GM13977 (cell line): ENCODE measurements at regions not wholly inside any gene's neighbourhood (a gene's known extent, or its start where the extent isn't known, plus 50 kb on each side); places are given as distances from the start of the nearest gene placed in this dataset.

Experiments used
- DNase-seq: peaks from one replicate; pipeline ENCODE4 v3.0.0; 2012; ENCODE audit warnings: low spot score
- in situ Hi-C: fragments of 300-500 bp; cut with MboI; formaldehyde crosslinking; loops from one replicate; pipeline ENCODE4 v1.12.0; 2022; ENCODE audit warnings: low sequenced_read_pairs, low pct_unique_long_range_greater_than_20kb, mixed read lengths, inconsistent platforms; ENCODE audit not compliant: unreplicated experiment
- TF ChIP-seq, protein P1 (sequence below): IDR thresholded peaks from 2 replicates; pipeline ENCODE4 v1.5.1; 2012; ENCODE audit warnings: mild to moderate bottlenecking, control low read depth; ENCODE audit not compliant: insufficient read depth; ENCODE audit errors: extremely low read depth, missing control alignments

- TF ChIP-seq, protein P1, sequence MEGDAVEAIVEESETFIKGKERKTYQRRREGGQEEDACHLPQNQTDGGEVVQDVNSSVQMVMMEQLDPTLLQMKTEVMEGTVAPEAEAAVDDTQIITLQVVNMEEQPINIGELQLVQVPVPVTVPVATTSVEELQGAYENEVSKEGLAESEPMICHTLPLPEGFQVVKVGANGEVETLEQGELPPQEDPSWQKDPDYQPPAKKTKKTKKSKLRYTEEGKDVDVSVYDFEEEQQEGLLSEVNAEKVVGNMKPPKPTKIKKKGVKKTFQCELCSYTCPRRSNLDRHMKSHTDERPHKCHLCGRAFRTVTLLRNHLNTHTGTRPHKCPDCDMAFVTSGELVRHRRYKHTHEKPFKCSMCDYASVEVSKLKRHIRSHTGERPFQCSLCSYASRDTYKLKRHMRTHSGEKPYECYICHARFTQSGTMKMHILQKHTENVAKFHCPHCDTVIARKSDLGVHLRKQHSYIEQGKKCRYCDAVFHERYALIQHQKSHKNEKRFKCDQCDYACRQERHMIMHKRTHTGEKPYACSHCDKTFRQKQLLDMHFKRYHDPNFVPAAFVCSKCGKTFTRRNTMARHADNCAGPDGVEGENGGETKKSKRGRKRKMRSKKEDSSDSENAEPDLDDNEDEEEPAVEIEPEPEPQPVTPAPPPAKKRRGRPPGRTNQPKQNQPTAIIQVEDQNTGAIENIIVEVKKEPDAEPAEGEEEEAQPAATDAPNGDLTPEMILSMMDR, result no peak
- no peak for DNase-seq
- in situ Hi-C loops, result no loop called here
Measured at GRCh38 chr18:42412896-42413295, 457.9 kb downstream of the PIK3C3 start.

- DNase-seq, result no peak
- in situ Hi-C loops, result no loop called here
- TF ChIP-seq, protein P1, result no peak
Measured at GRCh38 chr18:42413870-42414269, 458.8 kb downstream of the PIK3C3 start.

DNA sequence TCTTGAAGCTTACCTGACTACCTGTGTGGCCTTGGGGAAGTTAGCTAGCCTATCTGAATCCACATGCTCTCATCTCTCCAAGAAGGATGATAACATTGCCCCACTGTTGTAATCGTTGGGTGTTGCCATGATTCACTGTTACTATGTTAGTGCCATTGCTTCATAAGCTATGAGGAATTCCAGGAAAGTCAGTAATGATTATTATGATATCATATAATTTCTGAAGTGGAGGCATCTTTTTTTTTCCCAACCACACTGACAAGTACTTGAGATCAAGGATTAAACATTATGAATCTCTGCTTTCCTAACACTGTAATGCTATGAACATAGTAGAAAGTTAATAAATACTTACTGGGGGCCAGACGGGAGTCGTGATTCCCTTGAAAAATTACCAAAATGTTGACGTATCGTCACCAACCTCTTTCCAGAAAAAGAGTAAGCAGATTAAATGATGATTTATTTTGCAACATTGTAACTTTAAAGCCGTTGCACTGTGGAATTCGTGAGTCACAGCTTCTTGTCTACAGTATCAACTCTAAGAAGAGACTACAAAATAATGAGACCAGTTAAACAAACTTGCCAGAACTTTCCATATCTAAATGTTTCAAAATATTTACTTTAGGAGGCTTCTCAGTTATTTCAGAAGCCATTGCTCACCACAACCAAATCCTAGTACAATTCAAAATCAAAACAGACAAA, 459.9 kb downstream of the PIK3C3 start:
- TF ChIP-seq, protein P1, result no peak
- in situ Hi-C loops, result no loop called here
- no peak for DNase-seq

- in situ Hi-C loops, result no loop called here
- TF ChIP-seq, protein P1, result no peak
Measured at GRCh38 chr18:42417189-42417588, 462.2 kb downstream of the PIK3C3 start.

DNA sequence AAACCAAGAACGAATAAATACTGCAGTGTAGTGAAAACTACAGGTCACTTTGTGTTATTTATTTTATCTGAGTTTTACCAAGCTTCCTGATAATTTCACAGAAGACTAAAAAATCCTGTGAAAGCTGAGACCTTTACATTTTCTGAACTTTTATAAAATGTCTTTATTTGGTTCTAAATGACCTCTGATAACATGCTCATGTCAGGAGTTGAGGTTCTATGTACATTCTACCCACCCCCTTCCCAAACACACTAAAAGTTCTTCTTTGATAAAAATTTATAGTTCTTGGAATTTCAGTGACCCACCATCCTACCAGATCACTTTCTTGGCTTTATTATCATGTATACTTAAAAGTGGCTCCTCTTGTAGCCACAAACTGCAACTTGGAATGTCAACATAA, 463.1 kb downstream of the PIK3C3 start:
- DNase-seq, result no peak
- TF ChIP-seq, protein P1, result no peak
- in situ Hi-C loops, result no loop called here

More at GRCh38 chr18:42417189-42417588, 462.2 kb downstream of the PIK3C3 start:
- DNase-seq, result no peak

GRCh38 chr18:42425025-42425424, 470.0 kb downstream of the PIK3C3 start:
- no peak for DNase-seq
- in situ Hi-C loops, result no loop called here
- TF ChIP-seq, protein P1, result no peak

DNA sequence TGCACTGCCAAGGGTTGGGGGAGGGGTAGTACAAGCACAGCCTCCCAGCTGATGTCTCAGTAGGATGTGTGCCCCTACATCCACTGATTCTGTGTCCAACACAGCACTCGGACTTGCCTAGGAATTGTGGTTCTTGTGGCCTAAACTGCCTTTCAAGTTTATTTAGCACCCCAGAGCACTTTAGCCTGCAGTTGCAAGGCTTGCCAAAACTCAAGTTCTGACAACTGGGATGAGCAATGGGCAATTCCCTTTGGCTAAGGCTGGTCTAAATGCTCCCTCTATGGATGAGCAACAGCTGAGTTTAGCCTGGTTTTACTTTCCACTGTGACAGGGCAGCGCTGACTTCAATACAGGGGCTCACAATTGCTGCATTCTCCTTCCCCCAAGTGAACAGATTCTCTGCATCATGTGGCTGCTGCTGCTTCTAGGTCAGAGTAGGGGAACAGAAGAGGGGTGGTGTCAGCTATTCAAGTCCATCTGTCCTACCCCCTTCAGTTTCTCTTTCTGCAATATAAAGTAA, 471.5 kb downstream of the PIK3C3 start:
- TF ChIP-seq, protein P1, result no peak
- in situ Hi-C loops, result no loop called here
- DNase-seq, result no peak
